SK-N-SH treated with all-trans-retinoic acid at 6 μM for 48 hours (cell line): ENCODE measurements at regions not wholly inside any gene's neighbourhood (a gene's known extent, or its start where the extent isn't known, plus 50 kb on each side); places are given as distances from the start of the nearest gene placed in this dataset.

Experiments
- ATAC-seq: fragments of 200-7000 bp; cut with Tn5 transposase; 3 replicates; pipeline ENCODE4 v1.9.1; 2020; ENCODE audit warnings: mild to moderate bottlenecking, moderate library complexity
- ARNTL ChIP-seq: fragments of 450-650 bp; formaldehyde crosslinking; IDR thresholded peaks from 2 replicates; pipeline ENCODE4 v1.5.0; 2020; ENCODE audit warnings: low read depth, mild to moderate bottlenecking, moderate library complexity, borderline replicate concordance
- BACH2 ChIP-seq: fragments of 250-450 bp; sonication (Bioruptor Pico); IDR thresholded peaks from 2 replicates; pipeline ENCODE4 v1.9.0; 2021; ENCODE audit warnings: mild to moderate bottlenecking, borderline replicate concordance
- CSDC2 ChIP-seq: fragments of 250-450 bp; sonication (Bioruptor Pico); IDR thresholded peaks from 2 replicates; pipeline ENCODE4 v1.5.0; 2020; ENCODE audit warnings: mild to moderate bottlenecking, moderate library complexity
- ESRRG ChIP-seq: fragments of 250-450 bp; sonication (Bioruptor Pico); IDR thresholded peaks from 2 replicates; pipeline ENCODE4 v1.6.1; 2021; ENCODE audit warnings: mild to moderate bottlenecking
- GLIS3 ChIP-seq: fragments of 250-450 bp; sonication (Bioruptor Pico); IDR thresholded peaks from 2 replicates; pipeline ENCODE4 v1.5.0; 2020; ENCODE audit warnings: mild to moderate bottlenecking, moderate library complexity
- ISL1 ChIP-seq: fragments of 250-450 bp; sonication (Bioruptor Pico); IDR thresholded peaks from 2 replicates; pipeline ENCODE4 v2.1.2; 2022; ENCODE audit warnings: mild to moderate bottlenecking, moderate library complexity
- OSR1 ChIP-seq: fragments of 250-450 bp; sonication (Bioruptor Pico); IDR thresholded peaks from 2 replicates; pipeline ENCODE4 v1.8.0; 2022; ENCODE audit warnings: moderate library complexity, mild to moderate bottlenecking, inconsistent platforms
- PPARA ChIP-seq: fragments of 250-450 bp; sonication (Bioruptor Pico); IDR thresholded peaks from 2 replicates; pipeline ENCODE4 v1.5.0; 2020; ENCODE audit warnings: mild to moderate bottlenecking, borderline replicate concordance
- RARB ChIP-seq: fragments of 250-450 bp; sonication (Bioruptor Pico); IDR thresholded peaks from 2 replicates; pipeline ENCODE4 v1.8.0; 2021; ENCODE audit warnings: mild to moderate bottlenecking, moderate library complexity
- SNAI2 ChIP-seq: fragments of 250-450 bp; sonication (Bioruptor Pico); IDR thresholded peaks from 2 replicates; pipeline ENCODE4 v1.5.0; 2020; ENCODE audit warnings: mild to moderate bottlenecking, moderate library complexity
- TCF4 ChIP-seq: fragments of 250-450 bp; sonication (Bioruptor Pico); IDR thresholded peaks from 2 replicates; pipeline ENCODE4 v1.8.0; 2021; ENCODE audit warnings: mild to moderate bottlenecking, moderate library complexity, borderline replicate concordance
- TOX ChIP-seq: fragments of 250-450 bp; sonication (Bioruptor Pico); IDR thresholded peaks from 2 replicates; pipeline ENCODE4 v1.8.0; 2021; ENCODE audit warnings: mild to moderate bottlenecking, moderate library complexity, borderline replicate concordance
- ZC3H10 ChIP-seq: fragments of 250-450 bp; sonication (Bioruptor Pico); IDR thresholded peaks from 2 replicates; pipeline ENCODE4 v1.5.1; 2021; ENCODE audit warnings: mild to moderate bottlenecking, moderate library complexity
- ZFP3 ChIP-seq: fragments of 250-450 bp; sonication (Bioruptor Pico); IDR thresholded peaks from 2 replicates; pipeline ENCODE4 v1.5.0; 2020; ENCODE audit warnings: mild to moderate bottlenecking, moderate library complexity
- ZFP30 ChIP-seq: fragments of 450-650 bp; formaldehyde crosslinking; IDR thresholded peaks from 2 replicates; pipeline ENCODE4 v1.5.0; 2022; ENCODE audit warnings: mild to moderate bottlenecking, moderate library complexity
- ZNF565 ChIP-seq: fragments of 450-650 bp; formaldehyde crosslinking; conservative IDR thresholded peaks from 2 replicates; pipeline ENCODE4 v1.5.0; 2020; ENCODE audit warnings: low read depth, mild to moderate bottlenecking, moderate library complexity
- ZNF70 ChIP-seq: fragments of 450-650 bp; formaldehyde crosslinking; IDR thresholded peaks from 2 replicates; pipeline ENCODE4 v1.5.0; 2020; ENCODE audit warnings: mild to moderate bottlenecking, moderate library complexity
- ZNF8 ChIP-seq: fragments of 450-650 bp; formaldehyde crosslinking; IDR thresholded peaks from 2 replicates; pipeline ENCODE4 v1.5.0; 2020; ENCODE audit warnings: mild to moderate bottlenecking, moderate library complexity
- TF ChIP-seq, protein P1 (sequence below): fragments of 250-450 bp; sonication (Bioruptor Pico); IDR thresholded peaks from 2 replicates; pipeline ENCODE4 v1.5.1; 2021; ENCODE audit warnings: mild to moderate bottlenecking, moderate library complexity
- TF ChIP-seq, protein P2 (sequence below): fragments of 250-450 bp; sonication (Bioruptor Pico); IDR thresholded peaks from 2 replicates; pipeline ENCODE4 v1.5.1; 2020; ENCODE audit warnings: low read depth, mild to moderate bottlenecking, moderate library complexity
- TF ChIP-seq, protein P3 (sequence below): fragments of 250-450 bp; sonication (Bioruptor Pico); IDR thresholded peaks from 2 replicates; pipeline ENCODE4 v1.8.0; 2020; ENCODE audit warnings: mild to moderate bottlenecking, moderate library complexity, borderline replicate concordance
- TF ChIP-seq, protein P4 (sequence below): fragments of 250-450 bp; sonication (Bioruptor Pico); IDR thresholded peaks from 2 replicates; pipeline ENCODE4 v1.8.0; 2021; ENCODE audit warnings: low read depth, mild to moderate bottlenecking, moderate library complexity, borderline replicate concordance

DNA sequence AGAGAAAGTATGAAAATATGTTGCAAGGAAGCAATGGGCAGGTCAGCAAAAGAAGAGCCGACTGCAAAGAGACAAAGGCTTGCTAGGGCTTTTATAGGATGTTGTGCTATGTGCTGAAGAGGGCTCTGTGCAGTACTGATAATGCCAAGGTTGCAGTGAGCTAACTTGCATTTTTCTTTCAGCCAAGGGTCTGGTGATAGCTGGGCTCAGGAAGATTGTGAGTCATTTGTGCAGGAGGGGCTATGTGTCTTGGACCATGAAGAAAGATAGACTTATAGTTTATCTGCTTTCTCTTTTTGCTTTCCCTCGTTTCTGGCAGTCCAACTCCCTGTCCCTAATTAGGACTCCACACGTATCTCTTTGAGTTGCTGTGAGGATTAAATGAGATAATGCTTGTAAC is 64.5 kb upstream of the LRIG1 start:
- TF ChIP-seq, protein P1, sequence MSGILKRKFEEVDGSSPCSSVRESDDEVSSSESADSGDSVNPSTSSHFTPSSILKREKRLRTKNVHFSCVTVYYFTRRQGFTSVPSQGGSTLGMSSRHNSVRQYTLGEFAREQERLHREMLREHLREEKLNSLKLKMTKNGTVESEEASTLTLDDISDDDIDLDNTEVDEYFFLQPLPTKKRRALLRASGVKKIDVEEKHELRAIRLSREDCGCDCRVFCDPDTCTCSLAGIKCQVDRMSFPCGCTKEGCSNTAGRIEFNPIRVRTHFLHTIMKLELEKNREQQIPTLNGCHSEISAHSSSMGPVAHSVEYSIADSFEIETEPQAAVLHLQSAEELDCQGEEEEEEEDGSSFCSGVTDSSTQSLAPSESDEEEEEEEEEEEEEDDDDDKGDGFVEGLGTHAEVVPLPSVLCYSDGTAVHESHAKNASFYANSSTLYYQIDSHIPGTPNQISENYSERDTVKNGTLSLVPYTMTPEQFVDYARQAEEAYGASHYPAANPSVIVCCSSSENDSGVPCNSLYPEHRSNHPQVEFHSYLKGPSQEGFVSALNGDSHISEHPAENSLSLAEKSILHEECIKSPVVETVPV (CRISPR knock-in tag), result no peak
- TF ChIP-seq, protein P2, sequence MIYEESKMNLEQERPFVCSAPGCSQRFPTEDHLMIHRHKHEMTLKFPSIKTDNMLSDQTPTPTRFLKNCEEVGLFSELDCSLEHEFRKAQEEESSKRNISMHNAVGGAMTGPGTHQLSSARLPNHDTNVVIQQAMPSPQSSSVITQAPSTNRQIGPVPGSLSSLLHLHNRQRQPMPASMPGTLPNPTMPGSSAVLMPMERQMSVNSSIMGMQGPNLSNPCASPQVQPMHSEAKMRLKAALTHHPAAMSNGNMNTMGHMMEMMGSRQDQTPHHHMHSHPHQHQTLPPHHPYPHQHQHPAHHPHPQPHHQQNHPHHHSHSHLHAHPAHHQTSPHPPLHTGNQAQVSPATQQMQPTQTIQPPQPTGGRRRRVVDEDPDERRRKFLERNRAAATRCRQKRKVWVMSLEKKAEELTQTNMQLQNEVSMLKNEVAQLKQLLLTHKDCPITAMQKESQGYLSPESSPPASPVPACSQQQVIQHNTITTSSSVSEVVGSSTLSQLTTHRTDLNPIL (CRISPR knock-in tag), result no peak
- TF ChIP-seq TCF4 (CRISPR knock-in tag) (no peak), ZC3H10 (CRISPR knock-in tag) (no peak), GLIS3 (CRISPR knock-in tag) (no peak), CSDC2 (CRISPR knock-in tag) (no peak), ZFP30 (no peak), RARB (CRISPR knock-in tag) (no peak)
- no peak for ATAC-seq

DNA sequence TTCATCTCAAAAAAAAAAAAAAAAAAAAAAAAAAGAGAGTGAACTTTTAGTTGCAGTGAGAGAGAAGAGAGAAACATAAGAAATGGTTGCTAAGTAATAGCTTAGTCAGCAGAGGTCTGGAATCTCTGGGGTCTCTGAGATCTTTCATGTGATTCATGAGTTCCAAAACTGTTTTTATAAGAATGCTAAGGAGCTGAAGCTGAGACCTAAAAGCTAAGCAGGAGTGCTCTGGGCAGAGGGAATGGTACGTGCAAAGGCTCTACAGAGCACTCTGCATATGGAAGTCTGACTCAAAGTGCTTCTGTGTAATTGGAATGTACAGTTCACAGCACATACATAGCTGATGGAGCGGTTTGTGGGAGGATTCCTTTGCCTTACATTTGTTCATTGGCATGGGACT is 66.3 kb upstream of the LRIG1 start:
- TF ChIP-seq ZNF565 (CRISPR knock-in tag) (no peak), ZFP3 (no peak), ZNF8 (CRISPR knock-in tag) (no peak)
- TF ChIP-seq, protein P3, sequence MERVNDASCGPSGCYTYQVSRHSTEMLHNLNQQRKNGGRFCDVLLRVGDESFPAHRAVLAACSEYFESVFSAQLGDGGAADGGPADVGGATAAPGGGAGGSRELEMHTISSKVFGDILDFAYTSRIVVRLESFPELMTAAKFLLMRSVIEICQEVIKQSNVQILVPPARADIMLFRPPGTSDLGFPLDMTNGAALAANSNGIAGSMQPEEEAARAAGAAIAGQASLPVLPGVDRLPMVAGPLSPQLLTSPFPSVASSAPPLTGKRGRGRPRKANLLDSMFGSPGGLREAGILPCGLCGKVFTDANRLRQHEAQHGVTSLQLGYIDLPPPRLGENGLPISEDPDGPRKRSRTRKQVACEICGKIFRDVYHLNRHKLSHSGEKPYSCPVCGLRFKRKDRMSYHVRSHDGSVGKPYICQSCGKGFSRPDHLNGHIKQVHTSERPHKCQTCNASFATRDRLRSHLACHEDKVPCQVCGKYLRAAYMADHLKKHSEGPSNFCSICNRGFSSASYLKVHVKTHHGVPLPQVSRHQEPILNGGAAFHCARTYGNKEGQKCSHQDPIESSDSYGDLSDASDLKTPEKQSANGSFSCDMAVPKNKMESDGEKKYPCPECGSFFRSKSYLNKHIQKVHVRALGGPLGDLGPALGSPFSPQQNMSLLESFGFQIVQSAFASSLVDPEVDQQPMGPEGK (CRISPR knock-in tag), result no peak
- no peak for ATAC-seq

DNA sequence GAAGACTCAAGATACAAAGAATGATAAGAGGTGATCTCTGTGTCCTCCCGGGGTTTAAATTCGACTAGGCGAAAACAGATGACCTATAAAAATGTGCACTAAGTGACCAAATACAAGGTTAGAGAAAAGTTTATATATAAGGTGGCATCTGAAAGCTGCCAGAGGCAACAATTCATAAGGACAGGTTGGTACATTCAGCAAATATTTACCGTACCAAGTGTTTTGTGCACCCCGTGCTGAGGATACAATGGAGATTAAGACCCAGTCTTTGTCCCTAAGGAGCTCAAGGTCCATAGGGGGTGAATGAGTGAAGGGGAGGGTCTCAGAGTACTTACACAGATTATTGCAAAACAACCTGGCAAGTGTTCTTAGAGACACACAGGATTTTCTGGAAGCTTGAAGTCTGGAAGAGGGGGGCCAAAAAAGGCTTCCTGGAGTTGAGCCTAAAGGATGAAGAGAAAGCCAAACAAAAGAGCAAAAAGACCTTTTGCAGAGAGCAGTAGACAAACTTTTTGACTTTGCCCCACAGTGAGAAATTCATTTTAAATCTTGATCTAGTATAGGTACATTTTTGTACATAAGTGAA is 71.4 kb upstream of the LRIG1 start:
- no peak for TF ChIP-seq ZC3H10 (CRISPR knock-in tag)
- TF ChIP-seq, protein P4, sequence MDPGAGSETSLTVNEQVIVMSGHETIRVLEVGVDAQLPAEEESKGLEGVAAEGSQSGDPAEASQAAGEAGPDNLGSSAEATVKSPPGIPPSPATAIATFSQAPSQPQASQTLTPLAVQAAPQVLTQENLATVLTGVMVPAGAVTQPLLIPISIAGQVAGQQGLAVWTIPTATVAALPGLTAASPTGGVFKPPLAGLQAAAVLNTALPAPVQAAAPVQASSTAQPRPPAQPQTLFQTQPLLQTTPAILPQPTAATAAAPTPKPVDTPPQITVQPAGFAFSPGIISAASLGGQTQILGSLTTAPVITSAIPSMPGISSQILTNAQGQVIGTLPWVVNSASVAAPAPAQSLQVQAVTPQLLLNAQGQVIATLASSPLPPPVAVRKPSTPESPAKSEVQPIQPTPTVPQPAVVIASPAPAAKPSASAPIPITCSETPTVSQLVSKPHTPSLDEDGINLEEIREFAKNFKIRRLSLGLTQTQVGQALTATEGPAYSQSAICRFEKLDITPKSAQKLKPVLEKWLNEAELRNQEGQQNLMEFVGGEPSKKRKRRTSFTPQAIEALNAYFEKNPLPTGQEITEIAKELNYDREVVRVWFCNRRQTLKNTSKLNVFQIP (CRISPR knock-in tag), result no peak
- no peak for TF ChIP-seq RARB (CRISPR knock-in tag)
- no peak for TF ChIP-seq CSDC2 (CRISPR knock-in tag)
- TF ChIP-seq ZNF565 (CRISPR knock-in tag), result no peak
- TF ChIP-seq ZFP3, result no peak
- TF ChIP-seq ZNF8 (CRISPR knock-in tag), result no peak
- TF ChIP-seq ISL1 (CRISPR knock-in tag), result no peak
- no peak for TF ChIP-seq ZFP30
- no peak for TF ChIP-seq PPARA (CRISPR knock-in tag)
- TF ChIP-seq, protein P2 (CRISPR knock-in tag), result no peak
- no peak for TF ChIP-seq BACH2 (CRISPR knock-in tag)
- no peak for TF ChIP-seq ZNF70 (CRISPR knock-in tag)
- no peak for TF ChIP-seq TOX (CRISPR knock-in tag)
- no peak for TF ChIP-seq OSR1 (CRISPR knock-in tag)
- ATAC-seq, result no peak

DNA sequence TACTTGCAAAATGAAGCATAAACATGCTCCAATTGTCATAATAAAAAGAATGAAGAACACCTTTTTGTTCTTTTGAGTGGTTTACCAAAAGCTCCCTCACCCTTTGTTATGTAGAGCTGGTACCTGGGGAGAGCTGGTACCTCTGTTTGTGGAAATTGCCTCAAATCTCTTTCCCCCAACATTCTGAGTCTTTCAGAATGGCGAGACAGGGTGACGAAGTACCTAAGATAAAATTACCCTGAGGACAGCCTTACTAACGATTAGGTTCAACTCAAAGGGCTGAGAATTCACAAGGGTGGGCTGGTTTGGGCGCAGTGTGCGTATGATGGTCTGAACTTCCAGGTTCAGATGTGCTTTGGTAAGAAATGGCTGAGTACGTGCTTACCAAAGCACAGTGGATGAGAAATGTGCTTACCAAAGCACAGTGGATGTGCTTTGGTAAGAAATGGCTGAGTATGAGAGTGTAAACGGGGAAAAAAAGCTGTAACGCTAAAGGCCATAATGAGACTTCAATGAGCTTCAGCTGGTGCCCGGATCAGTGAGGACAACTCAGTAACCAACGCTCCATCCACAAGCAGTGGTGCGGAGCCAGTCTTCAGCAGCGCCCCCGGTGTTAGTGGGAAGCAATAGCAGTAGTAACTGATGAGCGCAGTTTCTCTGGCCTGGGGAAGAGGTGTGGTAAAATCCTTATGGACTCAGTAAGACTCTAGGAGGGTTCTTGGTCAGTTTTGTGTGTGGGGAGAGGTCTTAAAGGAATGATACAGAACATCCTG is 72.3 kb upstream of the LRIG1 start:
- peak; percentile 30; the same call in 1 of the 3 replicates for ATAC-seq
- no peak for TF ChIP-seq PPARA (CRISPR knock-in tag)
- no peak for TF ChIP-seq TOX (CRISPR knock-in tag)
- TF ChIP-seq, protein P3 (CRISPR knock-in tag), result no peak
- TF ChIP-seq ESRRG (CRISPR knock-in tag), result no peak
- TF ChIP-seq ZNF8 (CRISPR knock-in tag), result no peak
- TF ChIP-seq, protein P1 (CRISPR knock-in tag), result no peak
- TF ChIP-seq SNAI2 (CRISPR knock-in tag), result no peak
- TF ChIP-seq RARB (CRISPR knock-in tag), result no peak
- no peak for TF ChIP-seq ZFP3
- TF ChIP-seq BACH2 (CRISPR knock-in tag), result no peak
- TF ChIP-seq ZC3H10 (CRISPR knock-in tag), result no peak
- TF ChIP-seq CSDC2 (CRISPR knock-in tag), result no peak
- no peak for TF ChIP-seq ISL1 (CRISPR knock-in tag)
- no peak for TF ChIP-seq ARNTL (CRISPR knock-in tag)
